Fibroblast of skin of back (primary cell): ENCODE measurements at regions not wholly inside any gene's neighbourhood (a gene's known extent, or its start where the extent isn't known, plus 50 kb on each side); places are given as distances from the start of the nearest gene placed in this dataset.
"Not testable (repeated sequence)": the region's sequence is repeated elsewhere in the genome, so short reads cannot be mapped to it uniquely, and the experiment has no call there.

Experiments
- DNase-seq: peaks from one replicate; pipeline ENCODE4 v3.0.0-alpha.2; 2013

DNA sequence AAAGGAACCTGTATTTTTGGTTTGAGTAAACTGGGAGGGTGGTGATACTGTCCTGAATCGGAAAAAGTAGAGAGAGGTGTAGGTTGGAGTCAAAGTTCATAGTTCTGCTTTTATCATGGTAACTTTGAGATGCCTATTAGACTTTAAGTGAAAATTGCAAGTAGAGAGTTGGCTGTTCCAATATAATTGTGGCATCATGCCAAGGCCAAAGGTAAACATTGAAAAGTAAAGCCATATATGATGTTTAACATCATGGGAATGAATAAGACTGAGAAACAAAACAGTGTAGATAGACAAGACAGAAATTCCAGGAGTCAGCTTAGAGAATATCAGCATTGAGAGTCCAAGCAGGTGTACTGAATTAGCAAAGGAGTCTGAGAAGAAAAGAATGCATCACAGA lies 570.9 kb downstream of the HTR7 start:
- DNase-seq: no peak

DNA sequence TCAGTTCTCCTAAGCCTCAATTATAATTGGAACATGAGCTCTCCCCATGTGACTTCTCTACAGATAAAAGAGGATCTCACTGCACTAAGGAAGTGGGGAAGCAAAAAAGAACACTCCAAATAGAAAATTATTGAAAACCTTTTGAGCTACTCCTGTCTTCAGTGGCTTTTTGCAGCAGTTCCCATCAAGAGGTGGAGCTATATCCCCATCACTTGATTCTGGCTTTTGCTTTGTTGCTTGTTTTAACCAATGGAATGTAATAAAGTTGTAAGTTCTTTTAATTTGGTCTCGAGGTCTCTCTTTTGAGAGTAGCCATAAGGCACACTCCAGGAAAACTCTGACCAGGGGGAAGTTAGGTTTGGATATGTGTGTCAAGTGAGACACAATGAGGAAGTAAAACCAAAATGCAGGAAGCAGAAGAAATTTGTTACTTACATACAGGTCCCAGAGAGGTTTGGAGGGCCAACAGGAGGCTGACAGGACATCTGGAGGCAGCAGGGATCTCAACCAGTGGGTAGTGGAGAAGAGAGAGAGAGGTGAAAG lies 569.4 kb downstream of the HTR7 start:
- DNase-seq: peak; percentile 50

DNA sequence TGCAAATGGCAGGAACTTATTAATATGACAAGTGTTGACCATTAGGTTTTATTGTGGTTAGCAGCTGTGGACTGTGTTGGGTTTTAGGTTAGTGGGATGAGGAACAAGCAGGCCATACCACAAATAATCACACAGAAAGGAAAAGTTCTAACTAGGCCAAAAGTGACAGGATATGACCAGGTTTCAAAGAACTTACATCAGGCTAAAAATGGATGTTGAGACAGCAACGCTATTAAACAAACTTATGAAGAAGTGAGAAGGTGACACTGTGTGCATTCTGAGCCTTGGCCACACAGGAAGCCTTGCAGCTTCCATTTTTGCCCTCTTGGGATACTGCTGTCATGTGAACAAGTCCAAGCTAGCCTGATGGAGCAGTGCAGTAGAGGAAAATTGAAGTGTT lies 568.8 kb downstream of the HTR7 start:
- peak; percentile 71 for DNase-seq

DNA sequence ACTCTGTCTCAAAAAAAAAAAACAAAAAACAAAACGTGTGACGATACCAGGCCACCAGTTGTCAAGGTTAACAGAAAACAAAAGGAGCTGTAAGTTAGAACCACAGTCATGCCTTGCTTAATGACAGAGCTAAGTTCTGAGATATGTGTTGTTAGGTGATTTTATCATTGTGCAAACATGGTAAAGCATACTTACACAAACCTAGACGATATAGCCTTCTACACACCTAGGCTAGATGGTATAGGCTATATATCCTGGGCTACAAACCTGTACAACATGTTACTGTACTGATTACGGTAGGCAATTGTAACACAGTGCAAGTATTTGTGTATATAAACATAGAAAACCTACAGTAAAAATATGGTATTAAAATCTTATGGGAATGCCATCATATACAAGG lies 564.2 kb downstream of the HTR7 start:
- no peak for DNase-seq

DNA sequence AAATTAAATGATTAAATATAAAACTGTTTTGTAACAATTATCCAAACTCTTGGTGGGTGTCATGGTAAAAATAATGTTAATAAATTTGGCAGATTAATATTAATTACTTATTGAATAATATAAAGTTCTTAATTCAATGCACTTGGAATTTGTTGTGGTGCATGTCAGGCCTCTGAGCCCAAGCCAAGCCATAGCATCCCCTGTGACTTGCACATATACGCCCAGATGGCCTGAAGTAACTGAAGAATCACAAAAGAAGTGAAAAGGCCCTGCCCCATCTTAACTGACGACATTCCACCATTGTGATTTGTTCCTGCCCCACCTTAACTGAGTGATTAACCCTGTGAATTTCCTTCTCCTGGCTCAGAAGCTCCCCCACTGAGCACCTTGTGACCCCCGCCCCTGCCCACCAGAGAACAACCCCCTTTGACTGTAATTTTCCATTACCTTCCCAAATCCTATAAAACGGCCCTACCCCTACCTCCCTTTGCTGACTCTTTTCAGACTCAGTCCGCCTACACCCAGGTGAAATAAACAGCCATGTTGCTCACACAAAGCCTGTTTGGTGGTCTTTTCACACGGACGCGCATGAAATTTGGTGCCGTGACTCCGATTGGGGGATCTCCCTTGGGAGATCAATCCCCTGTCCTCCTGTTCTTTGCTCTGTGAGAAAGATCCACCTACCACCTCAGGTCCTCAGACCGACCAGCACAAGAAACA lies 562.9 kb downstream of the HTR7 start:
- not testable (repeated sequence) for DNase-seq

DNA sequence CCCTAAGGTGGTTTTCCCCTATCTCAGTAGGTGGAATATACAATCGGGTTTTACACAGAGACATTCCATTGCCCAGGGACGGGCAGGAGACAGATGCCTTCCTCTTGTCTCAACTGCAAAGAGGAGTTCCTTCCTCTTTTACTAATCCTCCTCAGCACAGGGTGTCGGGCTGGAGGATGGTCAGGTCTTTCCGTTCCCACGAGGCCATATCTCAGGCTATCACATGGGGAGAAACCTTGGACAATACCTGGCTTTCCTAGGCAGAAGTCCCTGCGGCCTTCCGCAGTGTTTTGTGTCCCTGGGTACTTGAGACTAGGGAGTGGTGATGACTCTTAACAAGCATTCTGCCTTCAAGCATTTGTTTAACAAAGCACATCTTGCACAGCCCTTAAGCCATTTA lies 555.8 kb downstream of the HTR7 start:
- DNase-seq: not testable (repeated sequence)

DNA sequence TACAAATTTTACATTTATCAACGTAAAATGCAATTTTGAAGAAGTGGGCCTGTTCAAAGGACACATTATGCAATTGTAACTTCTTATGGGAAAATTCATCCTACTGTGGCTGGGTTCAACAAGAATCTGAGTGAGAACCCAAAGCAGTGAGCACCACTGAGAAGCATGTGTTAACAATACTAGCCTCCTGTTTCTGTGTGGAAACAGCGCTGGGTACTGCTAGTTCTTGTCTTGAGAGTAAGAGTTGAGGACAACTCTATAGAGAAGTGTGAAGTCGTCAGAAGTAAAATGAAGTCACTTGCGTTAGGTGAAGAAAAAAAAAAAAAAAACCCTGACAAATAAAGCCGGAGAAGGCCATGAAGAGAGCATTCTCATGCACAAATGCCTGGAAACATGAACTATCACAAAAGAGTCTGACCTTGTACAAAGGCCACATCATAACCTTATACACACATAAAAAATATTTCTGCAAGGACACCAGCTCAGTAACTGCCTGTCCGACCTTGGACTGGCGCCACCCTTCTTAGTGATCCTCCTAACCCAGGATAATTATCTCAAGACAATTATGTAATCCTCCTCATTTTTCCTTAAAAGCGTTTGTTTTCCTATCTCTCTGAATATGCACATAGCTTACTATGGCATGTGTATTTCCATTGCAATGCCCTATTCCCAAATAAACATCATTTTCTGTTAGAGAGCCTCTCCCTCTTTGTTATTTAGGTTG lies 554.9 kb downstream of the HTR7 start:
- no peak for DNase-seq

DNA sequence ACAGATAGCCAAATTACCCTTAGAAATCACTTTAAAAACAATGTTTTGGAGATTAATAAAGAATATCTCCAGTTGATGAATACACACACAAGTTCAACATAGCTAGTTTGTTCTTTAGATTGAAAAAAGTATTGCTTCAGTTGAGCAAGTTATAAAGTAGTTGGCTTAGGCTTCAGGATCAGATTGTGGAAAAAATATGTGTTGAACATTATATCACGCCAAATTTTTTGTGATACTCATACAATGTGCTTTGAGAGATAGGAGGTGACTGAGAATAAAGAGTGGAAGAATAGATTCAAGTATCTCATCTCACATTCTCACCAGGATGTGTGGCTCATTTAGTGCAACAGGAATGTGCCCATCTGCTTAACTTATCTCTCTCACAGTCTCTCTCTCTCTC lies 553.3 kb downstream of the HTR7 start:
- DNase-seq: no peak

DNA sequence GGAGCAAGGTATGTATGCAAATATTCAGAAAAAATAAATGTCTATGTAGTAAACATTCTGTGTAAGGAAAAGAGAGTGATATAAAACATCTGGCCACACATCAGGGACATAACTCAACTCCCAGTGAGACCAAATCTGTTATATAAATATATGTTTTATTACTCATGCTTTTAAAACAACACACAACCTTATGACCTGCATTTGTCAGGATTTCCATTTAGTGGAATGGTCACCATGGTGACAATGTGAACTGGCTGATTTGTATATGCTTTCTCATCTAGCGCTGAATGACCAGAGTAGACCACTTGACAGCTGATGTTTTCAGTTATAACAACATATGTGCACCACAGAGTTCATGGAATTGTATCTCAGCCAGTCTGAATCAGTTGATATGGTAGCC lies 551.7 kb downstream of the HTR7 start:
- DNase-seq: peak; percentile 97

DNA sequence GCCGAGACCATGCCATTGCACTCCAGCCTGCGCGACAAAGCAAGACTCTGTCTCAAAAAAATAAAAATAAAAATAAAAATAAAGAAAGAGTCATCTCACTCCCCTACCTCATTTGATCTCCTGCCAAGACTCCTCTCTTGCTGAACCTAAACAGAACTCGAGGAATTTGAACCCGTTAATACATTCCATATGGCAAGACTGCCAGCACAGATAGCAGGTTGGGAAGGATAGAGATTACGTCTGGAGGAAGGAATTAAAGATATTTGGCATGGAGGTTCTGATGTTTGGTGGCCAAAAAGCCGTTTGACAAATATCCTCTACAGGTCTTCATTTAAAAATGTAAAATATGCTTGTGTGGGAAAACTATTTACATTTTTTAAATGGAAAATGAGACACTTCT lies 549.6 kb downstream of the HTR7 start:
- peak; percentile 82 for DNase-seq

DNA sequence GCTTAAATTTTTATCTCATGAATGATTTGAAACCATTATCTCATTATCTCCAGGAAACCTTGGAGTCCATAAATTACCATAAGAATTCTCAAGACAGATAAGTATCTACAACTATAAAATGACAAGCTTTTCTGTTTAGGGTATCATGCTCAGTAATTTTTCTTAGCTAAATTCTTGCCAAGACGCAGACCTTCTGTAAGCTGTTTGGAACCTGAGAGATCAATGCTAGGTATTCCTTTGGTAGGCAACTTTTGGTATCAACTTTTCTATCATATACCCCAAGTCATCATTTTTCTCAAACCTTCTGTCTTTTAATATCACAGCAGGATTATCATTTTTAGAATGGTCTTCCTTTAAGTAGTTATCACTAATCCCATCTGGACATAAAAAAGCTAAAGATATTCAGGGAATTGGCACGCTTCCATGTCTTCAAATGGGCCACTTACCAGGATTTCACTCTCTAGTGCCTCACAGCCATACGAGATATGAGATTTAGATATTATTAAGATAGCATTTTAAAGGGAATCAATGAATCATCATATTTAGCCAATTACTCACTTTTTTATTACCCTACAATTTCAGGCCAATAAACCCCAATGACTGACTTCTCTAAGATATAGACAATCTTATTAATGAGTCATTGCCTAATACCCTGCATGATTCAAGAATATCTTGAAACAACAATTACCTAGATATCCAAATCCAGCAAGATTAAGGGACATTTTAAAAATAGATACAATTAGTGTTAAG lies 544.1 kb downstream of the HTR7 start:
- DNase-seq: peak; percentile 14

DNA sequence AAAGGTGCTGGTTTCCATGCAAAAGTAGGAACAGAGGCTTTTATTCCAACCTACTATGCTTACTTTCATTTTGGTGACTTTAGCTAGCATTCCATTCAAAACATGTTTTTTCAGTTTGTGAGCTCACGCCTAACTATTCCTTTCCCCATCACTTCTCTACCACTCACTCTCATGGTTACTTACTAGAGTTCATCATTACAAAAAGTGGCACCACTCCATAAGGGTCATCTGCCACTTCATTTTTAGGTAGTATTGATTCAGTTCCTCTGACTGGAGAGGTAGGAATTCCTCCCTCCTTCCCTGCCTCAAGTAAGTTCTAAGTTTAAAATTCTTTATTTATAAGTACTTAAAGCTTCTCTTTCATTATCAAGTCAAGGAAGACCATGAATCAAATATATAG lies 543.1 kb downstream of the HTR7 start:
- no peak for DNase-seq

DNA sequence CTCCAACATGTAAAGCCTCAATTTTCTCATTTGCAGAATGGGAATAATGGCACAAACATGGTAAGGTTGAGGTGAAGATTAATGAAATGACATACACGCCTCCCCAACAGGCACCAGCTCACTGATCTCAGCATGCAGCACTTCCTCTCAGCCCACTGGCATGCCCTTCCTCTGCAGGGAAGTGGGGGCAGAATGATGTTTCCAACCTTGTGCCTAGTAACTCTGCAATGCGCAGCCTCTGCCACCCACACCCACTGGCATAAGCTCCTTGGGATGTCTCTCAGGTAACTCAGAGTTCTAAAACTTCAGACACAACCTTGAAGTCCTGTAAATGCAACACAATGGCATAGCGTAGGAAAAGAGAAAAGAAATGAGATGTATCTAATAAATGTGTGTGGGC lies 540.7 kb downstream of the HTR7 start:
- no peak for DNase-seq

DNA sequence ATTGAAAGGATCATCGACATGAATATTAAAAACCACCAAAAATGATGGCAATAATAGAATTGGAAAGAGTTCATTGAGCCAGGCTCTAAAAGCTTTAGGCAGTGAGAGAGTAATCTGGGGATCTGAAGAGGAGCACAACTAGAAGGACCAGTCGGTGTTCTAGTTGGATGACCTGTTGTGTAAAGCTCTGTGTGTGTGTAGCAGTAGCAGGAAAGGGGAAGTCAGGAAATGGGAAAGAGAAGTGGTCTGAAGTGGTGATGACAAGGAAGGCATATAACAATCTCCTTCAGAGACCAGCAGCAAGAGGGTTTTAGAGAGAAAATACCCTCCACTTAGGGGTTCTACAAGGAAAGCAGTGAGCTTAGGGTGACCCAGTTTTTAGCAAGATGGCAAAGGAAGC lies 539.2 kb downstream of the HTR7 start:
- no peak for DNase-seq

DNA sequence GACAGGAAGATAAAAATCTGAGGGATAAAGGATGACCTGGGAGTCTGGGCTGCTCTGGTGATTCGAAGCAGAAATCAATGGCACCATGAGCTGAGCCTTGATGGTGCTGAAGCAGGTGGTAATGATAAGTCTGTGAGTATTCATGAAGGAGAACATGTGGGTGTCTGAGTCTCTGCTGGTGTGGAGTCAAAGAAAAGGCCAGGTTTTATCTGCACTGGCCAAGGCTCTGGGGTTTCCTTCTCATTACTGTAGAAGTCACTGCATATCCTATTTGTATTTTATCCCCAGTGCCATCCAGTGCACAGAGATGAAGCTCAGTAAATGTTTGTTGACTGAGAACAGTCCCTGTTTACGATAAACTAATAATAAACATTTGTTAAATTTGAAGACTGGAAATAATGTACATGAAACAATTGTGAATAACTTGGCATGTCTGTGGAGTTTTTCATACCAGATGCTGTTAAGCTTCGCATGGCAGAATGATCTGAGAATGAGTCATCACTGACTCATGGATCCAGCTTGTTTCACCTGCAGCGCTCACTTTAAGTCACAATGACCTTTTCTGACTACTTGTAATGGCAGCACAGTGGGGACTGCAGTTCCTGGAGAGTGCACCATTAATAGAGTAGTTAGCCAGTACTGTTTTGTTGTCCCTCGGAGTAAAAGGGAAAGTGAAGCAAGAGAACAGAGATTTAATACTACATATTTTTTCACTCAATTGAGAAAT lies 538.5 kb downstream of the HTR7 start:
- peak; percentile 88 for DNase-seq

DNA sequence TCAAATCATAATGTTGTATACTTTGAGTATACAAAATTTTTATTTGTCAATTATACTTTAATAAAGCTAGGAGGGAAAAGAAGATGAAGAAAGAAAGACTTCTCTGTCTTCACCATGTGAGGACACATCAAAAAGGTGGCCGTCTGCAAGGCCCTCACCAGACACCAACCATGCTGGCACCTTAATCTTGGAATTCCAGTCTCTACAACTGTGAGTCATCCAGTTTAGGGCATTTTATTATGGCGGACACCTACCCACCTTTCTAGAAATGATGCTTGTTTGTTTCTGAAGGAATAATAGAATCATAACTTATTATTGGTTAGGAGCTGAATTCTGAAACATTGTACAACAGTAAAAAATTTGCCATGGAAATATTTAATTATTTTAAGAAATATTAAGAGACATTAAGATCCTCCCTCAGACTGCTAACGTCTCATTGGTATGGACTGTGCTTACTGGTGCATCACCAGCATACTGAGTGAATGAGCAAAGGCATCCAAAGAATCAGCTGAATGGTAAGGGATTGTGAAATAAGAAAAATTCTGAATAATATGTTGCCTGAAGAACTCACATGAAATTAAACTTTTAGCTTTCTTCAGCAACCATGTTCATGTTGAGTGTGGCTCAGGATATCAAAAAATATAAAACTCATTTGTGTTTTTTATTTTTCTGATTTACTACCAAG lies 536.6 kb downstream of the HTR7 start:
- peak; percentile 48 for DNase-seq

DNA sequence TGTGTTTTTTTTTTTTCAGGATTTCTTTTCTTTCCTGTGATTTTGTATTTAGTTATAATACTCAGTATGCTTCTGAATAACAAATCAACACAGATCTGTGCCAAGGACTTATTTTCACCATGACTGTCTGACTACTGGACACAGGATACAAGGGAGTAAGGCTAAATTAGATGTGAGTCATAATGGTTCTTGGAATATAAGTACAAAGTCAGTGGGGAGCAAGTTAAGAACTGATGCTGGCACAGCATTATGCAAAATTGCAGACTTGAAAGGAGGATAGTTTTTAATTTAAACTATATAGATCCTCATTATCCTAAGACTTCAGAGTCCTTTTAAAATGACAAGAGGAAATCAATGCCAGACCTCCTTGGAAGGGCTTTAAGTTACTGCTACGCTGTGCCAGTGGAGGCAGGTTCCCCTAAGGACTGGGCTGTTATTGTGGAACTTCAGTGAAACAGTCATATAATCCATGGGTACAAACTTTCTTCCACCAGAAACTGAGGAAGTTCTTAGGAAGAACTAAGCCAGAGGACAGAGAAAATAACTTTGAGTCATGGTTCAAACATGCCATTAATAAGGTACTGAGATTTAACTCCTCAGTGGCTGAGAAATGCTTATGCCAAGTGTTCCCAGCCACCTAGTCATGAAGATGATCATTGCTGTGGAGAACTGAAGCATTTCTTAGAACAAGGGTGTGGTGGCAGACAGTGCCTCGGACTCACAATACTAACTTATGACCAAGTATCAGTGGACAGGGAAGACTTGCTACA lies 531.2 kb downstream of the HTR7 start:
- DNase-seq: peak; percentile 62

DNA sequence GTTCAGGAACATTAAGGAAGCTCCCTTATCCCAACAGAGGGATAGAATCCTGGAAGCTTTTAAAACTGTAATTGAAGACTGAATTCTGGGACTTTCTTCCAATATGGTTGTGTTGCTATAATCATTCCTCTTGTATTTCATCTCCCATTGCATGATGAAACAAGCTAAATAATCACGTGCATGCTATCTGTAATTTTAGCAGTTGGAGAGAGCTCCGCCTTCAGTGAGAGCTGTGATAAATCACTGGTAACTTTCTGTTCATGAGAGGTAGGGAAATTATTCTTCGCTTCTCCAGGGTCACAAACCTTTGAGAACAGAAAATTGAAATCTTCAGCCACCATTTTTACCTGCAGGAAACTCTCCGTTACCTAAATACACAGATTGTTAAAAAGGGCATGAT lies 530.2 kb downstream of the HTR7 start:
- DNase-seq: no peak

DNA sequence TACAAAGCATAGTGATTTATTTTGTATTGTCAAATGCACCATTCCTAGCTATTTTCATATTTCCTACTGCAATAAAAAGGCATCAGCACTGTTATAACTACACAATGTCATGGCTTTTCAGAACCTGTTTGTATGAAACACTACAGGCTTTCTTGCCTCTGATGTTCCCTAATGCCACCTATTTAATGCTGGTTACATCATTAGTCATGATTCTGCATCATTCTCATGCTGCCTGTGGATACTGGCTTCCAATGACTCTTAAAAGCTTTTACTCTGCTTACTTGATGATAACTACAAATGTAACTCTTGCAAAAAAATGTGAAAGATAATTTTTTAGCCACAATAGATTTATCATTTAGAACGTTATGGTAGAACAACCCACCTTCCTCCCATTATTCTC lies 529.4 kb downstream of the HTR7 start:
- DNase-seq: no peak

DNA sequence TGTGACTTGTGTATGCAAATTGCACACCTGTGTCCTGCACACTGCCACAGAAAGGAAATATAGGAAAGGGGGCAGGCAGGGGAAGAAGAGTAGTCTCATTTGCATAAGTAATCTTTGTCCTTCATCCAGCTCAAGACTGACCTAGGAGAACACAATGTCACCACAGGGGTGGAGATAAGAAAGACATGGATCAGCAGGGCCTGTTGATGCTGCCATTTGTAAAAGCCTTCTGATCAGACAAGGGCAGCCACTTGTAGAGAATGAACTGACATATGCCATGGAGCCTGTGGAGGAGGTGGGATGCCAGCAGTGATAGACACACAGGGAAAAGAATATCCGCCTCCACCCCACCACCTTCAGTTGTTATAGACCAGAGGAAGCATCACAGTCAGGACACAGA lies 528.9 kb downstream of the HTR7 start:
- DNase-seq: no peak

DNA sequence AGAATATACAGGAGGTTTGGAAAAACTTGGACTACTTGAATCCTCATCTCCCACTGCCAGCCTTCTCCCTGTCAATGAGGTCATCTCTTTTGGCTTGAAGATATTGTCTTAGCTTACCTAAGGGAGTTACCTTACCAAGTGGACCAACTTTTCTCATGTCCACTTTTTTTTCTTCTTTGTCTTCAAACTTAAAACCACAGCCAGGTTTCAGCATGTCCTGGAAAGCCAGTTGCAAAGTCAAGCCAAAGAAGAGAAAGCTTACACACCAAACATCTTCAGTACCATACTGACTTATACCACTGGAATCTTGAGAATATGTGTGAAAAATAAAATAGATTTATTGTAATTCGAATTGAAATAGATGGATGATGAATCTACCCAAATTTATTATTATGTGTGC lies 520.5 kb downstream of the HTR7 start:
- no peak for DNase-seq
